WTC11 (cell line): ENCODE measurements at regions not wholly inside any gene's neighbourhood (a gene's known extent, or its start where the extent isn't known, plus 50 kb on each side); places are given as distances from the start of the nearest gene placed in this dataset.

Source experiments
- TEAD4 ChIP-seq: sonication (generic); formaldehyde crosslinking; IDR thresholded peaks from 2 replicates; pipeline ENCODE4 v1.8.0; 2022; ENCODE audit warnings: mild to moderate bottlenecking, missing genetic modification reagents
- TF ChIP-seq, protein P1 (sequence below): sonication (generic); formaldehyde crosslinking; conservative IDR thresholded peaks from 2 replicates; pipeline ENCODE4 v1.8.1; 2022; ENCODE audit warnings: mild to moderate bottlenecking, missing genetic modification reagents
- TF ChIP-seq, protein P2 (sequence below): sonication (generic); formaldehyde crosslinking; IDR thresholded peaks from 2 replicates; pipeline ENCODE4 v1.8.1; 2023; ENCODE audit warnings: mild to moderate bottlenecking, missing genetic modification reagents
- TF ChIP-seq, protein P3 (sequence below): fragments of 250-450 bp; sonication (Bioruptor Pico); IDR thresholded peaks from 2 replicates; pipeline ENCODE4 v1.9.0; 2021; ENCODE audit warnings: mild to moderate bottlenecking
- TF ChIP-seq, protein P4 (sequence below): fragments of 200-600 bp; IDR thresholded peaks from 2 replicates; pipeline ENCODE4 v1.8.0; 2022; ENCODE audit warnings: antibody characterized with exemption

DNA sequence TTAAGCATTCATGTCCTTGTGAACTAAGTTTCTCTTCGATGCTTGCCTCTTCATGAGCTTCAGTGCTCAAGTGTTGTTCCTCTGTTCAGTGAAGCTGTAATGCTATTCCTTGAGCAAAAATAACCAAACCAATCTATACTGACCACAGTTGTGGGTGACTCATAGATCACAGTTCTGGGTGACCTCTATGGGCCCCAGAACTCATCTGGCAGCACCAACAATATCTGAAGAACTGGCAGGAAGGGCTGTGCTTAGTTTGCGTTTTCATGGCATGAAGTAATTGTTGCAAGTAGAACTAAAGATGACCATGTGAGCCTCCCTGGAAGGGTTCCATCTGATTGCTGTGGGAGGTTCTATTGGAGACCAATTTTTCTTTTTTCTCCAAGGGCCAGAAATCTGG, 106.2 kb downstream of the CCNG2 start:
- TF ChIP-seq, protein P1, sequence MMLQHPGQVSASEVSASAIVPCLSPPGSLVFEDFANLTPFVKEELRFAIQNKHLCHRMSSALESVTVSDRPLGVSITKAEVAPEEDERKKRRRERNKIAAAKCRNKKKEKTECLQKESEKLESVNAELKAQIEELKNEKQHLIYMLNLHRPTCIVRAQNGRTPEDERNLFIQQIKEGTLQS, result no peak
- TF ChIP-seq, protein P2, sequence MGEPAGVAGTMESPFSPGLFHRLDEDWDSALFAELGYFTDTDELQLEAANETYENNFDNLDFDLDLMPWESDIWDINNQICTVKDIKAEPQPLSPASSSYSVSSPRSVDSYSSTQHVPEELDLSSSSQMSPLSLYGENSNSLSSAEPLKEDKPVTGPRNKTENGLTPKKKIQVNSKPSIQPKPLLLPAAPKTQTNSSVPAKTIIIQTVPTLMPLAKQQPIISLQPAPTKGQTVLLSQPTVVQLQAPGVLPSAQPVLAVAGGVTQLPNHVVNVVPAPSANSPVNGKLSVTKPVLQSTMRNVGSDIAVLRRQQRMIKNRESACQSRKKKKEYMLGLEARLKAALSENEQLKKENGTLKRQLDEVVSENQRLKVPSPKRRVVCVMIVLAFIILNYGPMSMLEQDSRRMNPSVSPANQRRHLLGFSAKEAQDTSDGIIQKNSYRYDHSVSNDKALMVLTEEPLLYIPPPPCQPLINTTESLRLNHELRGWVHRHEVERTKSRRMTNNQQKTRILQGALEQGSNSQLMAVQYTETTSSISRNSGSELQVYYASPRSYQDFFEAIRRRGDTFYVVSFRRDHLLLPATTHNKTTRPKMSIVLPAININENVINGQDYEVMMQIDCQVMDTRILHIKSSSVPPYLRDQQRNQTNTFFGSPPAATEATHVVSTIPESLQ, result no peak
- TF ChIP-seq, protein P3, sequence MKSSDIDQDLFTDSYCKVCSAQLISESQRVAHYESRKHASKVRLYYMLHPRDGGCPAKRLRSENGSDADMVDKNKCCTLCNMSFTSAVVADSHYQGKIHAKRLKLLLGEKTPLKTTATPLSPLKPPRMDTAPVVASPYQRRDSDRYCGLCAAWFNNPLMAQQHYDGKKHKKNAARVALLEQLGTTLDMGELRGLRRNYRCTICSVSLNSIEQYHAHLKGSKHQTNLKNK (CRISPR knock-in tag), result no peak
- TF ChIP-seq, protein P4, sequence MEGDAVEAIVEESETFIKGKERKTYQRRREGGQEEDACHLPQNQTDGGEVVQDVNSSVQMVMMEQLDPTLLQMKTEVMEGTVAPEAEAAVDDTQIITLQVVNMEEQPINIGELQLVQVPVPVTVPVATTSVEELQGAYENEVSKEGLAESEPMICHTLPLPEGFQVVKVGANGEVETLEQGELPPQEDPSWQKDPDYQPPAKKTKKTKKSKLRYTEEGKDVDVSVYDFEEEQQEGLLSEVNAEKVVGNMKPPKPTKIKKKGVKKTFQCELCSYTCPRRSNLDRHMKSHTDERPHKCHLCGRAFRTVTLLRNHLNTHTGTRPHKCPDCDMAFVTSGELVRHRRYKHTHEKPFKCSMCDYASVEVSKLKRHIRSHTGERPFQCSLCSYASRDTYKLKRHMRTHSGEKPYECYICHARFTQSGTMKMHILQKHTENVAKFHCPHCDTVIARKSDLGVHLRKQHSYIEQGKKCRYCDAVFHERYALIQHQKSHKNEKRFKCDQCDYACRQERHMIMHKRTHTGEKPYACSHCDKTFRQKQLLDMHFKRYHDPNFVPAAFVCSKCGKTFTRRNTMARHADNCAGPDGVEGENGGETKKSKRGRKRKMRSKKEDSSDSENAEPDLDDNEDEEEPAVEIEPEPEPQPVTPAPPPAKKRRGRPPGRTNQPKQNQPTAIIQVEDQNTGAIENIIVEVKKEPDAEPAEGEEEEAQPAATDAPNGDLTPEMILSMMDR, result no peak
- TF ChIP-seq TEAD4 (CRISPR knock-in tag), result no peak
